Activated CD8-positive, alpha-beta memory T cell treated with anti-CD3 and anti-CD28 coated beads for 1 hour (primary cell): ENCODE measurements at regions not wholly inside any gene's neighbourhood (a gene's known extent, or its start where the extent isn't known, plus 50 kb on each side); places are given as distances from the start of the nearest gene placed in this dataset.
"Not testable (repeated sequence)": the region's sequence is repeated elsewhere in the genome, so short reads cannot be mapped to it uniquely, and the experiment has no call there.

Experiments used
- DNase-seq, 2 donors: peaks; one replicate each; pipeline ENCODE4 v3.0.0-alpha.2; 2020; ENCODE audit warnings: low read depth in 1 of 2; ENCODE audit errors: extremely low read depth in 1 of 2

- DNase-seq, result no peak
These were observed 250.1 kb downstream of the GADD45G start for GRCh38 chr9:89854715-89855475.

DNA sequence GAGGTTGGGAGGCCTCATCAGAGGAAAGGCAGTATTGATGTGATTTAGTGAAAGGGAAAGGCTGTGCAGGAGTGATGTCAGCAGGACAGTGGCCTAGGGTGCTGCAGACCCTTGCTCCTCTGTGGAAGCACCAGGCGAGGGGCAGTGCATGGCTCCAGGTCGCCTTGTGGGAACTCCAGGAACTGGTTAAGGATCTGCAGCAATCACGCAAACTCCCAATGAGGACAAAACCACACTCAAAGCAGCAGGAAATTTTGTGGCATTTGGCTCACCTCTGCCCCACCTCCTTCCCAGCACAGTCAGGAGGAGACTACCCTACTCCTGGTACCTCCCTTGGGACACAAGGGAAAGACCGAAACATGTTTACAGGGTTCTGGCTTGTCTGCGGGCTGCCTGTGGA, 251.5 kb downstream of the GADD45G start:
- DNase-seq, result not testable (repeated sequence)

- DNase-seq, result not testable (repeated sequence)
These were observed 252.1 kb downstream of the GADD45G start for GRCh38 chr9:89856950-89857349.

DNA sequence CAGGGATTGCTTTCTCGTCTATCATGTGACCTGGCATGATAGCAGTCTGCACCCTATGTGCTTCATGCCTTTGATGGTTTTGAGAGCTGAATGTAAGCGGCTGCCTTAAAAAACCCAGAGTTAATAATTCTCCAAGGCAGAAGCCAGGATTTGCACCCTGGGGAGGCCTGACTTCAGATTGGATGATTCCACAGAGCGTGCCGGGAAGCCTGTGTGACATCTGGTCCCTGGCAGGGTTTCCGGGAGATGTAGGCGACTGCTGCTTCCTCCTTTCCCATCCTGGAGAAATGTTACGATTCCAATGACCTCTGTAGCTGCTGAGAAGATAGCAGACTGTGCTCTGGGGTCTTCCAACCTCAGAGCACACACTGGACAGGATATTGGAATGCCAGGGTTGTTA, 255.0 kb downstream of the GADD45G start:
- DNase-seq, result not testable (repeated sequence)

- not testable (repeated sequence) for DNase-seq
These were observed 256.6 kb downstream of the GADD45G start for GRCh38 chr9:89861371-89861770.

DNA sequence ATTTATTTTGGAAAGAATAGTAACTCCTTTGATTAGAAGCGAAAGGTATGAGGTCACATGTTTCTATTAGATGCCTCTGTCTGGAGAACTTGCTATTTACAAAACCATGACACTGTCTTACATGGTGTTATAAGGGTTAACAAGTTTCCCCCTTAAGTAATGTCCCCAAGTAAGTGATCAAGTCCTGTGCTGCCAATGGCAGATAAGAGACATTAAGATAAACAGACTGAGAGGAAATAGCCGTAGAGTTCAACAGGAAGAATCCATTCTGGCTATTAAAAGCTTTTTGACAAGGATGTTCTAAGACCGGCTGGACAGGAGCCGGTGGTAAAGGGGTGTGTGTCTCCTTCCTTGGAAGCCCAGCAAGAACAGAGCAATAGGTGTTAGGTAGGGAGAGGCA, 257.5 kb downstream of the GADD45G start:
- DNase-seq, result no peak

GRCh38 chr9:89863141-89863540, 258.3 kb downstream of the GADD45G start:
- DNase-seq, result no peak

- DNase-seq, result no peak
These were observed 259.0 kb downstream of the GADD45G start for GRCh38 chr9:89863837-89864236.

- DNase-seq, result no peak
These were observed 259.4 kb downstream of the GADD45G start for GRCh38 chr9:89864257-89864656.

DNA sequence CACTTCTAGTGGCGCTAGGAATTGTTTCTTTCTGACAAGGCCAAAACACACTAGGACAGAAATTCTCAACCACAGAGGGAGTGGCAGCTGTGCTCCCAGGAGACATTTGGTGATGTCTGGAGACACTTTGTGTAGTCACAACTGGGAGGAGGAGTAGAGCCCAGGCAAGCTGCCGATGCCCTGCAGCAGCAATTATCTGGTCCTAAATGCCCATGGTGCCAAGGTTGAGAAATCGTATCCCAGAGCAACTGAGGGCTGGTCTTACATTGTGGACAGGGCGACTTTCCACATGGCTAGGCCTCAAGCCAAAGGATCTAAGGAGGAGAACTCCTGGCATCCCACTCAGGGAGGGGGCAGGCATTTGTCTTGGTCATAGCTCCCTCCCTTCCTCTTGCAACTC, 259.9 kb downstream of the GADD45G start:
- no peak for DNase-seq

DNA sequence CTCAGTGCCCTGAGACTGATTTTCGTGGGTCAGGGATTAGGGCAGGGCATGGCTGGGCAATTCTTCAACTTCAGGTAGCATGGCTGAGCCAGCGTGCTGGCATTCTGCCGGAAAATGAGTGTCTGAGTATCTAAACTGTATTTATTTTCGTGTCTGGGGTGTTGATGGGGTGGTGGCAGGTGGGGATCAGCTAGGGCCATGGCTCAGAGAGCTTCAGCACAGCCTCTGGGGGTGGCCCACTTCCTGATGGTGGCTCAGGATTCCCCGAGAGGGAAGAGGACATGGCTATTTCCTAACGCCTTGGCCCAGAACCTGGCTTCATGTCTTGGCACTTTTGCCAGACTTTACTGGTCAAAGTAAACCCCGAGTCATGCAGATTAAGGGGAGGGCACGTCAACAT, 260.5 kb downstream of the GADD45G start:
- no peak for DNase-seq

- no peak for DNase-seq
These were observed 261.2 kb downstream of the GADD45G start for GRCh38 chr9:89865981-89866380.

DNA sequence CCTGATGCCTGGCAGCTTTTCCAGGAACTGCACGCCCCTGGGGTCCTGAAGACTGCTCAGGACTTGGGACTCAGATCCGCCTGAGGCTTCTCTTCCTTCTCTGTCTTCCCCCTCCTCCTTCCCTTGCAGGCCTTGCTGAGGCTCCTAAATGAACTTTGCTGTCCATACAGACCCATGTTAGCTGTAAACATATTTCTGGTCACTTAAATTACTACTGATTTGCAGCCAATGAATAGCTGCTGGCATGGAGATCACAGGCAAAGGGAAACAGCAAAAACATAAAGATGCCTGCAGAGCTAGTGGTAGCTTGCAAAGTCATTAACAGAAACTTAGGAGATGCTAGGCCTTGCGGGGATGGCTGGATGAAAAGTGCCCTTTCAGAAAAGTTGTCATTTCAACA, 261.9 kb downstream of the GADD45G start:
- no peak for DNase-seq

DNA sequence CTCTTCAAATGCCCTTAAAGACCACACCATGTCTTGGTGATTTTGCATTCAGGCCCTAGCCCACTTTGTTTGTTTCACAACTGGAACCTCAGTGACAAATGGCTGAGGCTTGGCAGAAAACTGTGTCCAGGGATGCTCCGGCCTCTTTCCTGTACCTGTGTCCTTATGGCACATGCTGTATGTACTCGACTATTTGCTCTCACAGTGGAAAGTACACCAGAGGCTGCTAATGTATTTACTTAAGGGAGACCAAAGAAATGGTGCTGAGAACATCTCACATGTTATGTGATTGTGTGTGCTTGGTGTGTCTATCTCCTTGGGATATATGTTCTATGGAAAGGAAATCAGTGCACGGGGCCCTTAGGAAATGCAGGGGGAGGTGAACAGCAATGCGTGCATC, 263.3 kb downstream of the GADD45G start:
- DNase-seq, result no peak

- DNase-seq, result no peak
These were observed 265.2 kb downstream of the GADD45G start for GRCh38 chr9:89869793-89870580.

GRCh38 chr9:89871871-89872331, 267.1 kb downstream of the GADD45G start:
- DNase-seq, result no peak

DNA sequence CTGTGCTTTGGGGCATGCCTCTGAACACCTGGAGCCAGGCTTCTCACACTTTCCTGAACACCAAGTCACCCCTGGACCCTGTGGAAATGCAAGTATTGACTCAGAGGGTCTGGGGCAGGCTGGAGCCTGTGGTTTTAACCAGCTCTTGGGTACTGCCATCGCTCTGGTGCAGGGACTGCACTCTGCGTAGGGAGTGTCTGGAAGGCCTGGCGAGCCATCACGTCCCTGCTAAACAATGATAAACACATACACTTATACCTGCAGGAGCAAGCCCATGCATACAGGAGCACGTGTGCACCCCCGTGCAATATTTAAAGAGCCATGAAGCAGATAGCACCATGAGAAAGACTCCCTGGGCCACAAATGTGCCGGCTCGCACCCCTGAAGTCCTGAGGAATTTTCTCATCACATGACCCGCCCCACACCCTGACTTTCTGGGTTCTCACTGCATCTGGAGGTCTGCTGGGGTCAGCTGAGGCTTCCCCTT, 267.7 kb downstream of the GADD45G start:
- no peak for DNase-seq

DNA sequence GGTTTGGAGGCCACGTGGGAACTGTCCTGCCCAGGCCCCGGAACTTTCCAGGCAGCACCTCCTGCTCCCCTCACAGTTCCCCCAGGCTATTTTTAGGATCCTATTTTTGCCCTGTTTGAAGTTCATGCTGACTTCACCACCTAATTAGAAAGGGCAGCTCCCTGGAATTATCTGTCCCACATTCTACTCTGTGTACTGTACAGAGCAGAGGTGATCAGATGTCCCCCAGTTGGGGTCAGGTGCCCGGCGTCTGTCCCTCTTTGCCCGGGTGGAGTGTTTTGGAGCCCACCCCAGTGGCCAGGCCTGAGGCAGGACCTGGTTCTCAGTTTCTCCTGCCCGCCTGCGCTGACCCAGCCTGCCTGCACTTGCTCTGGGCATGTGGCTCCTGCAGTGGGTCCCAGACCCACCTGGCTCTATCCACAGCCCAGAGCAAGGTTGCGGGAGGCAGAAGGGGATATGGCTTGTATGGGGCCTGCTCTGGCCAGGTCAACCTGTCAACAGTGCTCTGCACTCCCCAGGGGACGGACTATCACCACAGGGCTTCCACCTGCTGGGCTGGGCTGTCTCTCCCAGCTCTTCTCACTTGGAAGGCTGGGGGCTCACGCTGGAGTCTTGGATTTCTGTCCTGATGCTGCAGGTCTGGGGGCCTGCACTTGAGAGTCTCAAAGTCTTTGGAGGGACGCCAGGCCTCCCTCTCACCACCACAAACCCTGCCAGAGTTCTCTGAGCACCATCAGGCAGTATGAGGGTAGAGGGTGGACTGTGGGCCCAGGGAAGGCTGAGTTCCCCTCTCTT, 268.3 kb downstream of the GADD45G start:
- no peak for DNase-seq

GRCh38 chr9:89873801-89874200, 269.0 kb downstream of the GADD45G start:
- no peak for DNase-seq

- DNase-seq, result no peak
These were observed 269.8 kb downstream of the GADD45G start for GRCh38 chr9:89874351-89875321.
